Osteocyte (in vitro differentiated cells): ENCODE measurements at regions not wholly inside any gene's neighbourhood (a gene's known extent, or its start where the extent isn't known, plus 50 kb on each side); places are given as distances from the start of the nearest gene placed in this dataset.
"Not testable (repeated sequence)": the region's sequence is repeated elsewhere in the genome, so short reads cannot be mapped to it uniquely, and the experiment has no call there.

Source experiments
- DNase-seq: peaks from one replicate; pipeline ENCODE4 v3.0.0; 2021; ENCODE audit warnings: mixed read lengths; ENCODE audit not compliant: unreplicated experiment; ENCODE audit errors: extremely low spot score
- H3K27ac Mint-ChIP-seq: one replicate; pipeline ENCODE4 v1.8.0; 2021; ENCODE audit warnings: mild to moderate bottlenecking, mixed read lengths; ENCODE audit not compliant: unreplicated experiment
- H3K27me3 Mint-ChIP-seq: one replicate; pipeline ENCODE4 v1.8.0; 2021; ENCODE audit warnings: mixed read lengths; ENCODE audit not compliant: unreplicated experiment
- H3K36me3 Mint-ChIP-seq: one replicate; pipeline ENCODE4 v1.8.0; 2021; ENCODE audit warnings: mixed read lengths; ENCODE audit not compliant: unreplicated experiment
- H3K4me1 Mint-ChIP-seq: one replicate; pipeline ENCODE4 v1.8.0; 2021; ENCODE audit warnings: mixed read lengths; ENCODE audit not compliant: unreplicated experiment
- H3K4me3 Mint-ChIP-seq: one replicate; pipeline ENCODE4 v1.8.0; 2021; ENCODE audit warnings: mild to moderate bottlenecking, moderate library complexity, mixed read lengths; ENCODE audit not compliant: unreplicated experiment
- H3K9me3 Mint-ChIP-seq: one replicate; pipeline ENCODE4 v1.8.0; 2021; ENCODE audit warnings: mixed read lengths; ENCODE audit not compliant: unreplicated experiment
- CTCF ChIP-seq: fragments of 200-600 bp; sonication (generic); IDR thresholded peaks from 2 replicates; pipeline ENCODE4 v1.5.0; 2021; ENCODE audit warnings: antibody characterized with exemption, mild to moderate bottlenecking, moderate library complexity

GRCh38 chr13:75178436-75178835 is 303.5 kb downstream of the TBC1D4 start:
- TF ChIP-seq CTCF = no peak
- no peaks in the 10 kb centered on the region for H3K27me3 Mint-ChIP-seq
- DNase-seq = no peak
- peak overlapping the region; percentile 37 for H3K27ac Mint-ChIP-seq
- H3K36me3 Mint-ChIP-seq = no peaks in the 10 kb centered on the region
- no peak overlapping the region for H3K4me3 Mint-ChIP-seq
- peaks cover 4% of the 10 kb centered on the region for H3K9me3 Mint-ChIP-seq
- peaks cover 51% of the 10 kb centered on the region for H3K4me1 Mint-ChIP-seq

GRCh38 chr13:75175575-75175974 is 306.4 kb downstream of the TBC1D4 start:
- no peak for DNase-seq
- Mint-ChIP-seq H3K27me3 (no peaks in the 10 kb centered on the region), H3K9me3 (peaks cover 4% of the 10 kb centered on the region), H3K4me3 (no peak overlapping the region), H3K4me1 (peaks cover 45% of the 10 kb centered on the region), H3K27ac (no peak overlapping the region), H3K36me3 (no peaks in the 10 kb centered on the region)
- TF ChIP-seq CTCF = no peak

GRCh38 chr13:75175097-75175496 is 306.9 kb downstream of the TBC1D4 start:
- H3K9me3 Mint-ChIP-seq, H3K36me3 Mint-ChIP-seq, H3K27me3 Mint-ChIP-seq, H3K4me3 Mint-ChIP-seq, DNase-seq, H3K27ac Mint-ChIP-seq: not testable (repeated sequence)
- peaks cover 47% of the 10 kb centered on the region for H3K4me1 Mint-ChIP-seq

- H3K9me3 Mint-ChIP-seq = peaks cover 4% of the 10 kb centered on the region
- DNase-seq = no peak
- no peak for TF ChIP-seq CTCF
- no peaks in the 10 kb centered on the region for H3K27me3 Mint-ChIP-seq
- H3K36me3 Mint-ChIP-seq = no peaks in the 10 kb centered on the region
- H3K4me3 Mint-ChIP-seq = no peak overlapping the region
- peak overlapping the region; percentile 89 for H3K27ac Mint-ChIP-seq
- peaks cover 50% of the 10 kb centered on the region for H3K4me1 Mint-ChIP-seq
Observed at GRCh38 chr13:75174481-75174880, 307.5 kb downstream of the TBC1D4 start.

- Mint-ChIP-seq H3K27me3 (no peaks in the 10 kb centered on the region), H3K9me3 (no peaks in the 10 kb centered on the region), H3K27ac (peak overlapping the region; percentile 89), H3K36me3 (no peaks in the 10 kb centered on the region), H3K4me1 (peaks cover 43% of the 10 kb centered on the region), H3K4me3 (peak overlapping the region; percentile 18)
- no peak for DNase-seq
- TF ChIP-seq CTCF = no peak
Observed at GRCh38 chr13:75173457-75174356, 308.3 kb downstream of the TBC1D4 start.
